ENCODE measurements at regions not wholly inside any gene's neighbourhood (a gene's known extent, or its start where the extent isn't known, plus 50 kb on each side); places are given as distances from the start of the nearest gene placed in this dataset.

DNA sequence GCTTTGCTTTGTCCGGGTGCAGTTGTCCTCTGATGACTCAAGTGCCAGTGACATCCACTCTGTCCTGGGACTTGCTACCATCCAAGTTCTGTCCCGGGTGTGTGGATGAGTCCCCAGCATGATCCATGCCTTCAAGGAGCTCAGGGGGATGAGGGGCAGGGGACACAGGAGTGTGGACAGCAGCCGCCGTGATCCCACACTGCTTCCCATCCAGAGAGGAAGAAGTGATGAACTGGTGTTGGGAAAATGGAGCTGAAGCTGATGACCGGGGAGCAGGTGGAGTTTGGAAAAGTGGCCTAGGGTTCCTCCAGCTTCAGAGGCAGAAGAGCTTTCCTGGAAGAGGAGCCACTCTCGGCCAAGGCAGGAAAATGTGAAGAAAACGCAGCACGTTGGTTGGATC lies 249.6 kb upstream of the TNRC6C start:
- no peak overlapping the region for H3K27ac ChIP-seq (ENCODE audit: insufficient read depth in 1 of 2, low read depth in 1 of 2, low read length in 2 of 2, poor library complexity in 1 of 2, severe bottlenecking in 2 of 2)
- no peak overlapping the region for H3K4me3 ChIP-seq (ENCODE audit: control insufficient read depth in 1 of 7, extremely low read depth in 1 of 7, insufficient read depth in 4 of 7, low read depth in 2 of 7, low read length in 6 of 7)
- peaks cover 1 to 31% (median 20%) of the 10 kb centered on the region in 5 experiments for H3K9me3 ChIP-seq (ENCODE audit: control extremely low read depth in 1 of 5, control insufficient read depth in 4 of 5, insufficient read depth in 2 of 5, low read depth in 1 of 5, low read length in 4 of 5)
- 98% methylated on average over 5 of the region's 8 CpGs for WGBS (ENCODE audit: insufficient coverage)
- POLR2A ChIA-PET = no interaction called here
- no peak for DNase-seq
- H3K4me1 ChIP-seq (ENCODE audit: control extremely low read depth in 1 of 4, control insufficient read depth in 4 of 4, insufficient read depth in 4 of 4, low read length in 3 of 4) = no peaks in the 10 kb centered on the region
- no peaks in the 10 kb centered on the region for H3K27me3 ChIP-seq (replicated peaks in 2 of 5; ENCODE audit: control insufficient read depth in 4 of 5, insufficient read depth in 5 of 5, low read length in 4 of 5)
- CTCF ChIA-PET = interaction anchor here (1.5 kb wide), 1 partner anchor 62 kb away, joined by 3 read pairs; no protein-coding TSS in a partner anchor
- H3K36me3 ChIP-seq (ENCODE audit: control insufficient read depth in 4 of 4, insufficient read depth in 4 of 4, low read length in 3 of 4) = no peaks in the 10 kb centered on the region

GRCh38 chr17:77709594-77709993 lies 248.9 kb upstream of the TNRC6C start:
- CTCF ChIA-PET = interaction anchor here (0.8 to 1.5 kb wide), 3 partner anchors 31 to 63 kb away, joined by 3 read pairs; no protein-coding TSS in a partner anchor
- Histone ChIP-seq H3K9me3 (ENCODE audit: control extremely low read depth in 1 of 5, control insufficient read depth in 4 of 5, insufficient read depth in 2 of 5, low read depth in 1 of 5, low read length in 4 of 5) (peaks cover 1 to 31% (median 16%) of the 10 kb centered on the region in 5 experiments), H3K27ac (ENCODE audit: insufficient read depth in 1 of 2, low read depth in 1 of 2, low read length in 2 of 2, poor library complexity in 1 of 2, severe bottlenecking in 2 of 2) (no peak overlapping the region), H3K36me3 (ENCODE audit: control insufficient read depth in 4 of 4, insufficient read depth in 4 of 4, low read length in 3 of 4) (no peaks in the 10 kb centered on the region), H3K27me3 (replicated peaks in 2 of 5; ENCODE audit: control insufficient read depth in 4 of 5, insufficient read depth in 5 of 5, low read length in 4 of 5) (no peaks in the 10 kb centered on the region), H3K4me1 (ENCODE audit: control extremely low read depth in 1 of 4, control insufficient read depth in 4 of 4, insufficient read depth in 4 of 4, low read length in 3 of 4) (no peaks in the 10 kb centered on the region), H3K4me3 (ENCODE audit: control insufficient read depth in 1 of 7, extremely low read depth in 1 of 7, insufficient read depth in 4 of 7, low read depth in 2 of 7, low read length in 6 of 7) (no peak overlapping the region)
- POLR2A ChIA-PET = interaction anchor here (1.1 kb wide), 1 partner anchor 17 kb away, joined by 4 read pairs; no protein-coding TSS in a partner anchor
- no peak for DNase-seq
- 91% methylated on average over 5 of the region's 5 CpGs for WGBS (ENCODE audit: insufficient coverage)

GRCh38 chr17:77712578-77712977 lies 245.9 kb upstream of the TNRC6C start:
- Histone ChIP-seq H3K36me3 (ENCODE audit: control insufficient read depth in 4 of 4, insufficient read depth in 4 of 4, low read length in 3 of 4) (no peaks in the 10 kb centered on the region), H3K27me3 (replicated peaks in 2 of 5; ENCODE audit: control insufficient read depth in 4 of 5, insufficient read depth in 5 of 5, low read length in 4 of 5) (no peaks in the 10 kb centered on the region), H3K27ac (ENCODE audit: insufficient read depth in 1 of 2, low read depth in 1 of 2, low read length in 2 of 2, poor library complexity in 1 of 2, severe bottlenecking in 2 of 2) (no peak overlapping the region), H3K9me3 (ENCODE audit: control extremely low read depth in 1 of 5, control insufficient read depth in 4 of 5, insufficient read depth in 2 of 5, low read depth in 1 of 5, low read length in 4 of 5) (peaks cover 0 to 9% (median 5%) of the 10 kb centered on the region in 5 experiments), H3K4me1 (ENCODE audit: control extremely low read depth in 1 of 4, control insufficient read depth in 4 of 4, insufficient read depth in 4 of 4, low read length in 3 of 4) (no peaks in the 10 kb centered on the region), H3K4me3 (ENCODE audit: control insufficient read depth in 1 of 7, extremely low read depth in 1 of 7, insufficient read depth in 4 of 7, low read depth in 2 of 7, low read length in 6 of 7) (no peak overlapping the region)
- ChIA-PET CTCF (no interaction called here), POLR2A (no interaction called here)
- no peak for DNase-seq

DNA sequence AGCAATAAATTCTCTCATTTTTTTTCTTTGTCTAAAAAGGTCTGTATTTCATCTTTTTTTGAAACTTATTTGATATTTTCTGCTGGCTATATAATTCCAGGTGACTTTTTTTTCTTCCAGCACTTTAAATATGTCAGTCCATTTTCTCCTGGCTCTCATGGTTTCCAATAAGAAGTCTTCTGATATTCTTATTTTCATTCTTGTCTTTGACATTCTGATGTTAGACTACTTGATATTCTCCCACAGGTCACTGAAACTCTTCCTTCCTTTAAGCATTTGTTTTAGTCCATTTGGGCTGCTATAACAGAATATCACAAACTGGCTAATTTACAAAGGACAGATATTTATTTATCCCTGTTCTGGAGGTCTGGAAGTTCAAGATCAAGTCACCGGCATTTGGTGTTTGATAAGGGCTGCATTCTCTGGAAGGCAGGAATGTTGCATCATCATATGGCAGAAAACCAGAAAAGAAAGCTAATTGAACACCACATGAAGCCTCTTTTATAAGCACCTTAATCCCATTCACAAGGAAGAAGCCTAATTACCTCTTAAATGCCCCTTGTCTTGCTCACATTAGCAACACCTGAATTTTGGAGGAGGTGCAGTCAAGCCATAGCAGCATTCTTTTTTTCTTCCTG lies 242.1 kb upstream of the TNRC6C start:
- CTCF ChIA-PET = no interaction called here
- no CpG with 5 or more reads among the region's 1 CpG for WGBS (ENCODE audit: insufficient coverage)
- Histone ChIP-seq H3K9me3 (ENCODE audit: control extremely low read depth in 1 of 5, control insufficient read depth in 4 of 5, insufficient read depth in 2 of 5, low read depth in 1 of 5, low read length in 4 of 5) (peaks cover 0 to 9% (median 8%) of the 10 kb centered on the region in 5 experiments), H3K27ac (ENCODE audit: insufficient read depth in 1 of 2, low read depth in 1 of 2, low read length in 2 of 2, poor library complexity in 1 of 2, severe bottlenecking in 2 of 2) (no peak overlapping the region), H3K4me3 (ENCODE audit: control insufficient read depth in 1 of 7, extremely low read depth in 1 of 7, insufficient read depth in 4 of 7, low read depth in 2 of 7, low read length in 6 of 7) (no peak overlapping the region), H3K4me1 (ENCODE audit: control extremely low read depth in 1 of 4, control insufficient read depth in 4 of 4, insufficient read depth in 4 of 4, low read length in 3 of 4) (no peaks in the 10 kb centered on the region), H3K27me3 (replicated peaks in 2 of 5; ENCODE audit: control insufficient read depth in 4 of 5, insufficient read depth in 5 of 5, low read length in 4 of 5) (no peaks in the 10 kb centered on the region), H3K36me3 (ENCODE audit: control insufficient read depth in 4 of 4, insufficient read depth in 4 of 4, low read length in 3 of 4) (no peaks in the 10 kb centered on the region)
- DNase-seq = no peak
- POLR2A ChIA-PET = no interaction called here

- 93% methylated on average over 8 of the region's 11 CpGs for WGBS (ENCODE audit: insufficient coverage)
- Histone ChIP-seq H3K9me3 (ENCODE audit: control extremely low read depth in 1 of 5, control insufficient read depth in 4 of 5, insufficient read depth in 2 of 5, low read depth in 1 of 5, low read length in 4 of 5) (peaks cover 0 to 9% (median 6%) of the 10 kb centered on the region in 5 experiments), H3K4me3 (ENCODE audit: control insufficient read depth in 1 of 7, extremely low read depth in 1 of 7, insufficient read depth in 4 of 7, low read depth in 2 of 7, low read length in 6 of 7) (no peak overlapping the region), H3K27ac (ENCODE audit: insufficient read depth in 1 of 2, low read depth in 1 of 2, low read length in 2 of 2, poor library complexity in 1 of 2, severe bottlenecking in 2 of 2) (no peak overlapping the region), H3K27me3 (replicated peaks in 2 of 5; ENCODE audit: control insufficient read depth in 4 of 5, insufficient read depth in 5 of 5, low read length in 4 of 5) (no peaks in the 10 kb centered on the region), H3K36me3 (ENCODE audit: control insufficient read depth in 4 of 4, insufficient read depth in 4 of 4, low read length in 3 of 4) (no peaks in the 10 kb centered on the region), H3K4me1 (ENCODE audit: control extremely low read depth in 1 of 4, control insufficient read depth in 4 of 4, insufficient read depth in 4 of 4, low read length in 3 of 4) (no peaks in the 10 kb centered on the region)
- ChIA-PET POLR2A (no interaction called here), CTCF (no interaction called here)
- peak in 1 of 3 donors; percentile 25 for DNase-seq
Measured at GRCh38 chr17:77717941-77718668, 240.4 kb upstream of the TNRC6C start.

DNA sequence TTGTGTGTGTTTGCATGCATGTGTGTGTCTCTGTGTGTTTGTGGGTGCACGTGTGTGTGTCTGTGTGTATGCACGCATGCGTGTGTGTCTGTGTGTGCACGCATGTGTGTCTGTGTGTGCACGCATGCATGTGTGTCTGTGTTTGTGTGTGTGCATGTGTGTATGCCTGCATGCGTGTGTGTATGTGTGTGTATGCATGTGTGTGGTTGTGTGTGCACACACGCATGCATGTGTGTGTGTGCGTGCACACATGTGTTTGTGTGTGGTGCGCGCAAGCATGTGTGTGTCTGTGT lies 239.9 kb upstream of the TNRC6C start:
- H3K4me3 ChIP-seq (ENCODE audit: control insufficient read depth in 1 of 7, extremely low read depth in 1 of 7, insufficient read depth in 4 of 7, low read depth in 2 of 7, low read length in 6 of 7) = no peak overlapping the region
- DNase-seq = no peak
- peaks cover 0 to 9% (median 6%) of the 10 kb centered on the region in 5 experiments for H3K9me3 ChIP-seq (ENCODE audit: control extremely low read depth in 1 of 5, control insufficient read depth in 4 of 5, insufficient read depth in 2 of 5, low read depth in 1 of 5, low read length in 4 of 5)
- no peaks in the 10 kb centered on the region for H3K4me1 ChIP-seq (ENCODE audit: control extremely low read depth in 1 of 4, control insufficient read depth in 4 of 4, insufficient read depth in 4 of 4, low read length in 3 of 4)
- WGBS (ENCODE audit: insufficient coverage) = 93% methylated on average over 8 of the region's 10 CpGs
- no peaks in the 10 kb centered on the region for H3K27me3 ChIP-seq (replicated peaks in 2 of 5; ENCODE audit: control insufficient read depth in 4 of 5, insufficient read depth in 5 of 5, low read length in 4 of 5)
- CTCF ChIA-PET = no interaction called here
- H3K27ac ChIP-seq (ENCODE audit: insufficient read depth in 1 of 2, low read depth in 1 of 2, low read length in 2 of 2, poor library complexity in 1 of 2, severe bottlenecking in 2 of 2) = no peak overlapping the region
- POLR2A ChIA-PET = no interaction called here
- H3K36me3 ChIP-seq (ENCODE audit: control insufficient read depth in 4 of 4, insufficient read depth in 4 of 4, low read length in 3 of 4) = no peaks in the 10 kb centered on the region

- no peak overlapping the region for H3K27ac ChIP-seq (ENCODE audit: insufficient read depth in 1 of 2, low read depth in 1 of 2, low read length in 2 of 2, poor library complexity in 1 of 2, severe bottlenecking in 2 of 2)
- H3K4me1 ChIP-seq (ENCODE audit: control extremely low read depth in 1 of 4, control insufficient read depth in 4 of 4, insufficient read depth in 4 of 4, low read length in 3 of 4) = no peaks in the 10 kb centered on the region
- H3K27me3 ChIP-seq (replicated peaks in 2 of 5; ENCODE audit: control insufficient read depth in 4 of 5, insufficient read depth in 5 of 5, low read length in 4 of 5) = no peaks in the 10 kb centered on the region
- WGBS (ENCODE audit: insufficient coverage) = no CpG with 5 or more reads among the region's 4 CpGs
- H3K36me3 ChIP-seq (ENCODE audit: control insufficient read depth in 4 of 4, insufficient read depth in 4 of 4, low read length in 3 of 4) = no peaks in the 10 kb centered on the region
- POLR2A ChIA-PET = no interaction called here
- H3K9me3 ChIP-seq (ENCODE audit: control extremely low read depth in 1 of 5, control insufficient read depth in 4 of 5, insufficient read depth in 2 of 5, low read depth in 1 of 5, low read length in 4 of 5) = peaks cover 0 to 6% (median 0%) of the 10 kb centered on the region in 5 experiments
- H3K4me3 ChIP-seq (ENCODE audit: control insufficient read depth in 1 of 7, extremely low read depth in 1 of 7, insufficient read depth in 4 of 7, low read depth in 2 of 7, low read length in 6 of 7) = no peak overlapping the region
- no peak for DNase-seq
- CTCF ChIA-PET = no interaction called here
Measured at GRCh38 chr17:77719806-77720205, 238.7 kb upstream of the TNRC6C start.
